HCT116 (cell line): ENCODE measurements at regions not wholly inside any gene's neighbourhood (a gene's known extent, or its start where the extent isn't known, plus 50 kb on each side); places are given as distances from the start of the nearest gene placed in this dataset.

Source experiments
- ATAC-seq: fragments of 200-7000 bp; cut with Tn5 transposase; 2 replicates; pipeline ENCODE4 v1.9.1; 2020; ENCODE audit warnings: mild to moderate bottlenecking, moderate library complexity
- BruUV-seq: library from RNA; stranded (reverse); fragments of 400-500 nt; replicated peaks from 2 replicates; lab custom pipeline; 2021; lab: Mats Ljungman, UMichigan
- CTCF ChIA-PET: fragments of 300-600 bp; sonication (Branson Sonifier 250); formaldehyde crosslinking; loops from one replicate; lab custom pipeline; 2021; ENCODE audit warnings: antibody characterized with exemption; lab: Charles Lee
- POLR2A ChIA-PET: fragments of 300-600, 350-600 bp; sonication (Branson Sonifier 250); formaldehyde crosslinking; loops from one replicate; lab custom pipeline; 2021; ENCODE audit warnings: antibody characterized with exemption; lab: Charles Lee
- RAD21 ChIA-PET, 2 experiments: fragments of 300-600 bp; sonication (Branson Sonifier 250); formaldehyde crosslinking; loops; one replicate each; lab custom pipeline; 2023; ENCODE audit warnings: low total read pairs in 2 of 2; ENCODE audit not compliant: uncharacterized antibody in 2 of 2, unreplicated experiment in 2 of 2, low non-redundant PET in 1 of 2; lab: Charles Lee
- DNase-seq: peaks from one replicate; pipeline ENCODE4 v3.0.0-alpha.2; 2010; ENCODE audit warnings: low read depth, low spot score
- H2AFZ ChIP-seq: fragments of 200-600 bp; shearing (Covaris generic), sonication (generic); 2 replicates; pipeline ENCODE4 v1.6.1; 2017; ENCODE audit warnings: low read depth, mixed run types, mixed read lengths, antibody characterized with exemption, low read length; ENCODE audit not compliant: poor library complexity, severe bottlenecking
- H3K27ac ChIP-seq: 2 replicates; pipeline ENCODE4 v1.5.1; 2012; ENCODE audit warnings: low read depth, low read length
- H3K27me3 ChIP-seq: fragments of 200-600 bp; sonication (generic); 2 replicates; pipeline ENCODE4 v1.6.1; 2016; ENCODE audit warnings: mixed run types, low read length, mixed read lengths; ENCODE audit not compliant: insufficient read depth
- H3K36me3 ChIP-seq, 2 experiments: fragments of 200-500 bp in 1 of 2; fragments of 200-600 bp in 1 of 2; sonication (Bioruptor generic) in 1 of 2; sonication (generic) in 1 of 2; 2 replicates each; pipeline versions ENCODE4 v1.5.1 to v1.6.1; 2014 to 2016; ENCODE audit warnings: low read length in 2 of 2, inconsistent platforms in 1 of 2, mixed read lengths in 1 of 2, mixed run types in 1 of 2; ENCODE audit not compliant: insufficient read depth in 2 of 2, control insufficient read depth in 1 of 2
- H3K4me1 ChIP-seq, 2 experiments: fragments of 200-600 bp in 1 of 2; sonication (generic) in 1 of 2; 2 replicates each; pipeline versions ENCODE4 v1.5.1 to v1.6.1; 2012 to 2017; ENCODE audit warnings: low read length in 2 of 2, inconsistent platforms in 1 of 2, mild to moderate bottlenecking in 1 of 2, mixed read lengths in 1 of 2, mixed run types in 1 of 2, moderate library complexity in 1 of 2; ENCODE audit not compliant: insufficient read depth in 2 of 2, control insufficient read depth in 1 of 2
- H3K4me2 ChIP-seq: fragments of 200-600 bp; sonication (generic); 2 replicates; pipeline ENCODE4 v1.6.1; 2017; ENCODE audit warnings: mixed run types, low read length, mixed read lengths
- H3K4me3 ChIP-seq, 2 experiments: fragments of 200-600 bp in 1 of 2; sonication (generic) in 1 of 2; replicated peaks in 1 of 2; 2 replicates each; pipeline ENCODE4 v1.5.1; 2011 to 2016; ENCODE audit warnings: low read length in 2 of 2, control low read depth in 1 of 2, low read depth in 1 of 2, mild to moderate bottlenecking in 1 of 2, mixed read lengths in 1 of 2, mixed run types in 1 of 2
- H3K79me2 ChIP-seq: fragments of 200-600 bp; sonication (generic); 2 replicates; pipeline ENCODE4 v1.6.1; 2017; ENCODE audit warnings: mild to moderate bottlenecking, mixed run types, low read length, moderate library complexity, mixed read lengths; ENCODE audit not compliant: insufficient read depth
- H3K9ac ChIP-seq: fragments of 200-600 bp; sonication (generic); 2 replicates; pipeline ENCODE4 v1.6.1; 2016; ENCODE audit warnings: low read length, mixed read lengths
- H3K9me2 ChIP-seq: fragments of 200-600 bp; sonication (generic), shearing (Covaris generic); 2 replicates; pipeline ENCODE4 v1.6.1; 2017; ENCODE audit warnings: mixed run types, mild to moderate bottlenecking, moderate library complexity; ENCODE audit not compliant: insufficient read depth
- H3K9me3 ChIP-seq, 2 experiments: fragments of 200-500 bp in 1 of 2; fragments of 200-600 bp in 1 of 2; sonication (Bioruptor generic) in 1 of 2; sonication (generic) in 1 of 2; 2 replicates each; pipeline ENCODE4 v1.6.1; 2014 to 2017; ENCODE audit warnings: low read length in 2 of 2, mixed read lengths in 2 of 2, inconsistent platforms in 1 of 2, low read depth in 1 of 2, mild to moderate bottlenecking in 1 of 2, mixed run types in 1 of 2, moderate library complexity in 1 of 2; ENCODE audit not compliant: control insufficient read depth in 1 of 2, insufficient read depth in 1 of 2
- H4K20me1 ChIP-seq: fragments of 200-600 bp; sonication (generic), shearing (Covaris generic); 2 replicates; pipeline ENCODE4 v1.6.1; 2017; ENCODE audit warnings: mixed run types, mild to moderate bottlenecking, moderate library complexity; ENCODE audit not compliant: insufficient read depth
- CBX3 ChIP-seq: IDR thresholded peaks from 2 replicates; pipeline ENCODE4 v1.6.1; 2012; ENCODE audit warnings: low read depth
- CTCF ChIP-seq, 3 experiments: fragments of 200-600 bp in 1 of 3; sonication (generic) in 1 of 3; IDR thresholded peaks in 2 of 3; conservative IDR thresholded peaks in 1 of 3; 2 replicates each; pipeline ENCODE4 v1.5.1; 2012 to 2017; ENCODE audit warnings: low read depth in 2 of 3, low read length in 2 of 3, antibody characterized with exemption in 1 of 3, borderline replicate concordance in 1 of 3, control low read depth in 1 of 3, mild to moderate bottlenecking in 1 of 3, mixed read lengths in 1 of 3, mixed run types in 1 of 3, moderate library complexity in 1 of 3; ENCODE audit not compliant: insufficient read depth in 1 of 3
- EGR1 ChIP-seq: IDR thresholded peaks from 2 replicates; pipeline ENCODE4 v1.6.1; 2012; ENCODE audit warnings: low read depth
- ELF1 ChIP-seq: IDR thresholded peaks from 2 replicates; pipeline ENCODE4 v1.6.1; 2012; ENCODE audit warnings: low read depth, borderline replicate concordance
- JUND ChIP-seq: IDR thresholded peaks from 2 replicates; pipeline ENCODE4 v1.6.1; 2012
- POLR2A ChIP-seq: IDR thresholded peaks from 2 replicates; pipeline ENCODE4 v1.7.0; 2011; ENCODE audit warnings: borderline replicate concordance; ENCODE audit not compliant: insufficient read depth, insufficient read length; ENCODE audit errors: extremely low read depth
- RAD21 ChIP-seq: IDR thresholded peaks from 2 replicates; pipeline ENCODE4 v1.6.1; 2012; ENCODE audit warnings: low read depth, mild to moderate bottlenecking
- SIN3A ChIP-seq: IDR thresholded peaks from 2 replicates; pipeline ENCODE4 v1.6.1; 2012; ENCODE audit warnings: low read depth
- SRF ChIP-seq: IDR thresholded peaks from 2 replicates; pipeline ENCODE4 v1.6.1; 2012; ENCODE audit warnings: low read depth
- TCF7L2 ChIP-seq: IDR thresholded peaks from 2 replicates; pipeline ENCODE4 v1.7.0; 2011; ENCODE audit warnings: borderline replicate concordance, inconsistent platforms; ENCODE audit not compliant: insufficient read depth, insufficient read length; ENCODE audit errors: extremely low read depth
- ZFX ChIP-seq: fragments of 450-650 bp; IDR thresholded peaks from 2 replicates; pipeline ENCODE4 v1.6.1; 2017
- intact Hi-C: fragments of 100-400 bp; cut with micrococcal nuclease; formaldehyde crosslinking; loops from 2 replicates; pipeline ENCODE4 v1.10.0; 2022

DNA sequence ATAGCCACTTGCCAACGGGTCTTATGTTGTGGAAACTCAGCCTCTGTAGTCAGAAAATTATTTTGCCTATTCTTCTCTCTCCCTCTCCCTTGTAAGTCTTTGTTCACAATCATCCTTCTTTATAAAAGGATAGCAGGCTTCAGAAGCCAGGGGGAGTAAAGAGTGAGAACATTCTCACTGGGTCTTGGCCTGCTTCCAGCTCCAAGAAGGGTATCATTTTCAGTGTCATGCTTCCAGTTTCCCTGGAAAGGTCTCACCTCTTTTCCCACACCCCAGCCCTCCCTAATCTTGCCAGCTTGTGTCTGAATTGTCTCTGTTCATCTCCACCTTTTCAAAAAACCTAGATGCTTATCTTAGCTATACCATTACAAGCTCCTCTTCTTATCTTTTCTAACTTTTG is 346.2 kb upstream of the LRRC7 start:
- no peak overlapping the region for H3K9ac ChIP-seq
- ATAC-seq (no peak), DNase-seq (no peak)
- no peak overlapping the region for H2AFZ ChIP-seq
- CTCF ChIA-PET: no interaction called here
- no TSS peak for BruUV-seq
- H4K20me1 ChIP-seq: no peaks in the 10 kb centered on the region
- RAD21 ChIA-PET: no interaction called here
- peaks cover 7% of the 10 kb centered on the region; the same call in 1 of the 2 replicates for H3K27me3 ChIP-seq
- H3K4me1 ChIP-seq: no peaks in the 10 kb centered on the region
- intact Hi-C loops: no loop called here
- H3K36me3 ChIP-seq: no peaks in the 10 kb centered on the region
- H3K4me3 ChIP-seq: no peak overlapping the region
- H3K27ac ChIP-seq: no peak overlapping the region
- no peaks in the 10 kb centered on the region for H3K79me2 ChIP-seq
- no peaks in the 10 kb centered on the region for H3K9me3 ChIP-seq
- POLR2A ChIA-PET: no interaction called here
- H3K9me2 ChIP-seq: no peaks in the 10 kb centered on the region
- TF ChIP-seq CTCF (IDR thresholded peaks at IDR 0.05 in 2 of 3, conservative IDR thresholded peaks at IDR 0.05 in 1 of 3; ENCODE audit: borderline replicate concordance in 1 of 3, insufficient read depth in 1 of 3, low read depth in 2 of 3, low read length in 2 of 3) (no peak), EGR1 (no peak)
- no peak overlapping the region for H3K4me2 ChIP-seq

DNA sequence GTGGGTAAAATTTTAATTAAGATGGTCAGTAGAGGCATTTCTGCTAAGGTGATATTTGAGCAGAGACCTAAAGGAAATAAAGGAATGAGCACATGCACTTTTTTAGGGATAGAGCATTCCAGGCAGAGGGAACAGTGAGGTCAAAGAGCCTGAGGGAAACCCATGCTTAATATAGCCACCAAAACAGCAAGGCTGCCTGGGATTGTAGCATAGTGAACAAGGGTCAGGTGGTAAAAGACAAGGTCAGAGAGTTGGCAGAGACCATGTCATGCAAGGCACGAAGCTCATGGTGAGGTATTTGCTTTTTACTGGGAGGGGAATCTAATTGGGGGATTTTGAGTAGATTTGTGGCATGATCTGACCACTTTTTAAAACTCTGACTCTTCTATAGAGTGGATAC is 344.6 kb upstream of the LRRC7 start:
- H3K4me1 ChIP-seq: no peaks in the 10 kb centered on the region
- TF ChIP-seq RAD21 (no peak), POLR2A (no peak), SRF (no peak), JUND (no peak), ZFX (no peak), TCF7L2 (no peak), SIN3A (no peak), CBX3 (no peak), ELF1 (no peak)
- no peak overlapping the region for H2AFZ ChIP-seq
- CTCF ChIA-PET: no interaction called here
- H4K20me1 ChIP-seq: no peaks in the 10 kb centered on the region
- no peaks in the 10 kb centered on the region for H3K79me2 ChIP-seq
- no peak overlapping the region for H3K4me2 ChIP-seq
- peaks cover 8% of the 10 kb centered on the region; the same call in 1 of the 2 replicates for H3K27me3 ChIP-seq
- DNase-seq: no peak
- BruUV-seq: no TSS peak
- intact Hi-C loops: no loop called here
- no peaks in the 10 kb centered on the region for H3K9me2 ChIP-seq
- RAD21 ChIA-PET: no interaction called here
- H3K9me3 ChIP-seq: no peaks in the 10 kb centered on the region
- no peak overlapping the region for H3K27ac ChIP-seq
- POLR2A ChIA-PET: no interaction called here
- H3K4me3 ChIP-seq: no peak overlapping the region
- H3K9ac ChIP-seq: no peak overlapping the region
- H3K36me3 ChIP-seq: no peaks in the 10 kb centered on the region
- ATAC-seq: no peak
